HEK293 (cell line): ENCODE measurements at regions not wholly inside any gene's neighbourhood (a gene's known extent, or its start where the extent isn't known, plus 50 kb on each side); places are given as distances from the start of the nearest gene placed in this dataset.

Experiments used
- CTCF ChIP-seq: fragments of 450-650 bp; formaldehyde crosslinking; IDR thresholded peaks from 2 replicates; pipeline ENCODE4 v1.5.1; 2016; ENCODE audit warnings: missing biosample characterization, missing genetic modification characterization
- HIC1 ChIP-seq: fragments of 450-650 bp; formaldehyde crosslinking; IDR thresholded peaks from 2 replicates; pipeline ENCODE4 v1.5.1; 2016; ENCODE audit warnings: missing biosample characterization, missing genetic modification characterization
- SCRT1 ChIP-seq: fragments of 450-650 bp; formaldehyde crosslinking; IDR thresholded peaks from 2 replicates; pipeline ENCODE4 v1.5.1; 2016; ENCODE audit warnings: missing biosample characterization, missing genetic modification characterization, borderline replicate concordance
- ZBTB44 ChIP-seq: fragments of 450-650 bp; IDR thresholded peaks from 2 replicates; pipeline ENCODE4 v1.5.1; 2018; ENCODE audit warnings: missing biosample characterization, mild to moderate bottlenecking, missing genetic modification characterization
- ZNF239 ChIP-seq: fragments of 450-650 bp; formaldehyde crosslinking; IDR thresholded peaks from 2 replicates; pipeline ENCODE4 v1.5.1; 2016; ENCODE audit warnings: missing biosample characterization, missing genetic modification characterization
- ZNF416 ChIP-seq: fragments of 450-650 bp; formaldehyde crosslinking; IDR thresholded peaks from 2 replicates; pipeline ENCODE4 v1.5.1; 2016; ENCODE audit warnings: missing biosample characterization, missing genetic modification characterization
- ZNF561 ChIP-seq: fragments of 450-650 bp; IDR thresholded peaks from 2 replicates; pipeline ENCODE4 v1.5.1; 2018; ENCODE audit warnings: missing biosample characterization, missing genetic modification characterization, borderline replicate concordance
- ZNF571 ChIP-seq: fragments of 450-650 bp; formaldehyde crosslinking; IDR thresholded peaks from 2 replicates; pipeline ENCODE4 v1.5.0; 2017; ENCODE audit warnings: missing biosample characterization, missing genetic modification characterization
- ZNF596 ChIP-seq: fragments of 450-650 bp; IDR thresholded peaks from 2 replicates; pipeline ENCODE4 v1.5.0; 2018; ENCODE audit warnings: missing biosample characterization, mild to moderate bottlenecking, missing genetic modification characterization, moderate library complexity

- no peak for TF ChIP-seq SCRT1 (tag by site-specific recombination)
- no peak for TF ChIP-seq CTCF (tag by site-specific recombination)
- no peak for TF ChIP-seq HIC1 (tag by site-specific recombination)
- no peak for TF ChIP-seq ZBTB44
- TF ChIP-seq ZNF561 (tag by site-specific recombination): no peak
- TF ChIP-seq ZNF416 (tag by site-specific recombination): no peak
- no peak for TF ChIP-seq ZNF239 (tag by site-specific recombination)
- TF ChIP-seq ZNF571 (tag by site-specific recombination): no peak
- TF ChIP-seq ZNF596 (tag by site-specific recombination): no peak
Observed at GRCh38 chr3:82012775-82013174, 251.3 kb upstream of the GBE1 start.
